Peyer's patch (tissue), 4 donors: ENCODE measurements at regions not wholly inside any gene's neighbourhood (a gene's known extent, or its start where the extent isn't known, plus 50 kb on each side); places are given as distances from the start of the nearest gene placed in this dataset.
"Not testable (repeated sequence)": the region's sequence is repeated elsewhere in the genome, so short reads cannot be mapped to it uniquely, and the experiment has no call there.

ENCODE experiments used
- DNase-seq, 3 donors: peaks; one replicate each; pipeline ENCODE4 v3.0.0-alpha.2; 2017 to 2019
- H3K27ac ChIP-seq, 4 donors: fragments of 200-600 bp; sonication (generic); one replicate each; pipeline ENCODE4 v1.5.1; 2016 to 2019
- H3K27me3 ChIP-seq, 2 donors: fragments of 200-600 bp; sonication (generic); one replicate each; pipeline ENCODE4 v1.5.1; 2019
- H3K36me3 ChIP-seq, 3 donors: fragments of 200-600 bp; sonication (generic); one replicate each; pipeline ENCODE4 v1.5.1; 2016 to 2019
- H3K4me1 ChIP-seq, 4 donors: fragments of 200-600 bp; sonication (generic); one replicate each; pipeline ENCODE4 v1.5.1; 2016 to 2019
- H3K4me3 ChIP-seq, 4 donors: fragments of 200-600 bp; sonication (generic); 1 replicate in 3 of 4; 2 replicates in 1 of 4; pipeline ENCODE4 v1.5.1; 2016 to 2019; ENCODE audit warnings: mild to moderate bottlenecking in 1 of 4
- H3K9me3 ChIP-seq, 4 donors: fragments of 200-600 bp; sonication (generic); one replicate each; pipeline ENCODE4 v1.5.1; 2016 to 2019; ENCODE audit warnings: mild to moderate bottlenecking in 1 of 4
- POLR2A ChIP-seq, 2 donors: fragments of 450-650 bp; IDR thresholded peaks; one replicate each; pipeline ENCODE4 v1.5.1; 2017; ENCODE audit warnings: antibody characterized with exemption in 2 of 2, mild to moderate bottlenecking in 2 of 2, moderate library complexity in 2 of 2
- TF ChIP-seq, protein P1 (sequence below), 6 experiments: fragments of 450-650 bp in 4 of 6; fragments of 200-600 bp in 2 of 6; sonication (generic) in 1 of 6; IDR thresholded peaks; one replicate each; pipeline ENCODE4 v1.5.1; 2017 to 2019; ENCODE audit warnings: antibody characterized with exemption in 6 of 6, mild to moderate bottlenecking in 3 of 6, moderate library complexity in 1 of 6

- no peak for DNase-seq
- no peak overlapping the region for H3K27ac ChIP-seq
- H3K4me3 ChIP-seq = no peak overlapping the region
- H3K9me3 ChIP-seq = no peaks in the 10 kb centered on the region
- H3K36me3 ChIP-seq = no peaks in the 10 kb centered on the region
- TF ChIP-seq, protein P1, sequence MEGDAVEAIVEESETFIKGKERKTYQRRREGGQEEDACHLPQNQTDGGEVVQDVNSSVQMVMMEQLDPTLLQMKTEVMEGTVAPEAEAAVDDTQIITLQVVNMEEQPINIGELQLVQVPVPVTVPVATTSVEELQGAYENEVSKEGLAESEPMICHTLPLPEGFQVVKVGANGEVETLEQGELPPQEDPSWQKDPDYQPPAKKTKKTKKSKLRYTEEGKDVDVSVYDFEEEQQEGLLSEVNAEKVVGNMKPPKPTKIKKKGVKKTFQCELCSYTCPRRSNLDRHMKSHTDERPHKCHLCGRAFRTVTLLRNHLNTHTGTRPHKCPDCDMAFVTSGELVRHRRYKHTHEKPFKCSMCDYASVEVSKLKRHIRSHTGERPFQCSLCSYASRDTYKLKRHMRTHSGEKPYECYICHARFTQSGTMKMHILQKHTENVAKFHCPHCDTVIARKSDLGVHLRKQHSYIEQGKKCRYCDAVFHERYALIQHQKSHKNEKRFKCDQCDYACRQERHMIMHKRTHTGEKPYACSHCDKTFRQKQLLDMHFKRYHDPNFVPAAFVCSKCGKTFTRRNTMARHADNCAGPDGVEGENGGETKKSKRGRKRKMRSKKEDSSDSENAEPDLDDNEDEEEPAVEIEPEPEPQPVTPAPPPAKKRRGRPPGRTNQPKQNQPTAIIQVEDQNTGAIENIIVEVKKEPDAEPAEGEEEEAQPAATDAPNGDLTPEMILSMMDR (IDR thresholded peaks at IDR 0.05) = no peak
- no peak for TF ChIP-seq POLR2A (IDR thresholded peaks at IDR 0.05)
- H3K4me1 ChIP-seq = no peaks in the 10 kb centered on the region
- no peaks in the 10 kb centered on the region for H3K27me3 ChIP-seq
Measured at GRCh38 chr17:59494757-59495368, 70.5 kb upstream of the DHX40 start.

GRCh38 chr17:59496178-59496577 lies 69.2 kb upstream of the DHX40 start:
- DNase-seq = no peak
- Histone ChIP-seq H3K36me3 (no peaks in the 10 kb centered on the region), H3K9me3 (no peaks in the 10 kb centered on the region), H3K27ac (no peak overlapping the region), H3K4me1 (no peaks in the 10 kb centered on the region), H3K4me3 (no peak overlapping the region), H3K27me3 (no peaks in the 10 kb centered on the region)
- TF ChIP-seq, protein P1 (IDR thresholded peaks at IDR 0.05) = no peak
- TF ChIP-seq POLR2A (IDR thresholded peaks at IDR 0.05) = no peak

GRCh38 chr17:59498530-59499307 lies 66.7 kb upstream of the DHX40 start:
- Histone ChIP-seq H3K36me3 (no peaks in the 10 kb centered on the region), H3K27me3 (no peaks in the 10 kb centered on the region), H3K4me1 (no peaks in the 10 kb centered on the region), H3K27ac (no peak overlapping the region), H3K9me3 (no peaks in the 10 kb centered on the region), H3K4me3 (no peak overlapping the region)
- DNase-seq = no peak
- TF ChIP-seq POLR2A (IDR thresholded peaks at IDR 0.05) = no peak
- TF ChIP-seq, protein P1 (IDR thresholded peaks at IDR 0.05) = no peak

- H3K27ac ChIP-seq, H3K9me3 ChIP-seq, H3K4me1 ChIP-seq, H3K36me3 ChIP-seq, DNase-seq, H3K27me3 ChIP-seq, H3K4me3 ChIP-seq: not testable (repeated sequence)
Measured at GRCh38 chr17:59500086-59500655, 65.2 kb upstream of the DHX40 start.

DNA sequence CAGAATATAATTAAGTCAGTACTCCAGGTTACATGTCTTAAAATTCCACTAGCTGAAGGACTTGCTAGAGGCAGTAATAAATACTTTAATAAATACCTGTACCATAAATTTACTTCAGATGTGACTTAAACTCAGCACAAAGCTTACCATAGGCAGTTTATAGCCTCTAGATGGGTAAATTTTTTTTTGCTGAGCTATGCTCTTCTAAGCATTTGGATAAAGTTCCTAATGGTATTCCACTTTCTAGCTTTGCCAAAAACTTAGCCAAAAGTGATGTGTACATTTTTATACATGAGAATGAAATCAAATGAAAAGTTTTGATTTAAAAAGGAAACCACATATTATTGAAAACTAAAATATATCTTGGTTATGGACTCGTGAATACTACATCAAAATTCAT lies 63.7 kb upstream of the DHX40 start:
- Histone ChIP-seq H3K27ac (no peak overlapping the region), H3K4me3 (no peak overlapping the region), H3K27me3 (no peaks in the 10 kb centered on the region), H3K9me3 (no peaks in the 10 kb centered on the region), H3K4me1 (no peaks in the 10 kb centered on the region), H3K36me3 (no peaks in the 10 kb centered on the region)
- no peak for DNase-seq
- no peak for TF ChIP-seq POLR2A (IDR thresholded peaks at IDR 0.05)
- TF ChIP-seq, protein P1 (IDR thresholded peaks at IDR 0.05) = no peak

DNA sequence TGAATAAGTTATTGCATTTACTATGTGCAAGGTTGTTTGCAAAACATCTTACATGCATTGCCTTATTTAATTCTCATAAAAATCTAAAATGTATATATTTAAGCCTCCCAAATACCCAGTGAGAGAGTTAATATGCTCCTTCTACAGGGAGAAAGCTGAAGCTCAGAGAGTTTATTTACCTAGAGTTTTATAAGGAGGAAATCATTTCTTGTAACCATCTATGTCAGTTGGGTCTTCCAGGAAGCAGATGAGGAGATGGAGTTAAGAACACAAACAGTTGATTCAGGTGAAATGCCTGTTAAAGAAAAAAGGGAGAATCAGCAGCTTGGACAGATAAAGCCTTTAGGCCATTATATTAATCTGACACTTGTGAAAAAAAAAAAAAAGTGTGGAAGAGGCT lies 62.6 kb upstream of the DHX40 start:
- no peaks in the 10 kb centered on the region for H3K36me3 ChIP-seq
- no peak for TF ChIP-seq POLR2A (IDR thresholded peaks at IDR 0.05)
- TF ChIP-seq, protein P1 (IDR thresholded peaks at IDR 0.05) = no peak
- no peaks in the 10 kb centered on the region for H3K9me3 ChIP-seq
- H3K4me3 ChIP-seq = no peak overlapping the region
- no peak for DNase-seq
- H3K27ac ChIP-seq = no peak overlapping the region
- H3K4me1 ChIP-seq = no peaks in the 10 kb centered on the region
- H3K27me3 ChIP-seq = no peaks in the 10 kb centered on the region
